ENCODE measurements at regions not wholly inside any gene's neighbourhood (a gene's known extent, or its start where the extent isn't known, plus 50 kb on each side); places are given as distances from the start of the nearest gene placed in this dataset.

GRCh38 chr6:3506751-3507383, 50.0 kb upstream of the SLC22A23 start:
- Mint-ChIP-seq H3K36me3 (no peaks in the 10 kb centered on the region), H3K27ac (no peak overlapping the region), H3K4me1 (no peaks in the 10 kb centered on the region), H3K27me3 (ENCODE audit: low read depth in 2 of 2) (peaks cover 2 to 24% of the 10 kb centered on the region in 2 donors), H3K4me3 (no peak overlapping the region), H3K9me3 (no peaks in the 10 kb centered on the region)
- intact Hi-C loops (cut with micrococcal nuclease): no loop called here
- TF ChIP-seq CTCF (IDR thresholded peaks at IDR 0.05): no peak
- ATAC-seq (no peak), DNase-seq (no peak)
- Histone ChIP-seq H3K4me3 (ENCODE audit: low read length) (no peak overlapping the region), H3K27ac (ENCODE audit: low read length) (no peak overlapping the region), H3K27me3 (ENCODE audit: control insufficient read depth, insufficient read depth, low read length) (no peaks in the 10 kb centered on the region), H3K9me3 (ENCODE audit: control insufficient read depth, insufficient read depth, low read length) (no peaks in the 10 kb centered on the region), H3K36me3 (ENCODE audit: control insufficient read depth, insufficient read depth, low read length) (no peaks in the 10 kb centered on the region), H3K4me1 (ENCODE audit: control insufficient read depth, insufficient read depth, low read length) (no peaks in the 10 kb centered on the region)
- 89% methylated on average over 4 of the region's 4 CpGs for WGBS (ENCODE audit: insufficient coverage)

Data from natural killer cell (primary cell).